ENCODE measurements at regions not wholly inside any gene's neighbourhood (a gene's known extent, or its start where the extent isn't known, plus 50 kb on each side); places are given as distances from the start of the nearest gene placed in this dataset.
"Not testable (repeated sequence)": the region's sequence is repeated elsewhere in the genome, so short reads cannot be mapped to it uniquely, and the experiment has no call there.

GRCh38 chr6:168380166-168380955 is 60.6 kb upstream of the SMOC2 start:
- TF ChIP-seq POLR2AphosphoS5 (IDR thresholded peaks at IDR 0.05; ENCODE audit: borderline replicate concordance, low read depth, low read length); EZH2 (IDR thresholded peaks at IDR 0.05): not testable (repeated sequence)

All from SK-N-MC (cell line).